ENCODE measurements at regions not wholly inside any gene's neighbourhood (a gene's known extent, or its start where the extent isn't known, plus 50 kb on each side); places are given as distances from the start of the nearest gene placed in this dataset.

DNA sequence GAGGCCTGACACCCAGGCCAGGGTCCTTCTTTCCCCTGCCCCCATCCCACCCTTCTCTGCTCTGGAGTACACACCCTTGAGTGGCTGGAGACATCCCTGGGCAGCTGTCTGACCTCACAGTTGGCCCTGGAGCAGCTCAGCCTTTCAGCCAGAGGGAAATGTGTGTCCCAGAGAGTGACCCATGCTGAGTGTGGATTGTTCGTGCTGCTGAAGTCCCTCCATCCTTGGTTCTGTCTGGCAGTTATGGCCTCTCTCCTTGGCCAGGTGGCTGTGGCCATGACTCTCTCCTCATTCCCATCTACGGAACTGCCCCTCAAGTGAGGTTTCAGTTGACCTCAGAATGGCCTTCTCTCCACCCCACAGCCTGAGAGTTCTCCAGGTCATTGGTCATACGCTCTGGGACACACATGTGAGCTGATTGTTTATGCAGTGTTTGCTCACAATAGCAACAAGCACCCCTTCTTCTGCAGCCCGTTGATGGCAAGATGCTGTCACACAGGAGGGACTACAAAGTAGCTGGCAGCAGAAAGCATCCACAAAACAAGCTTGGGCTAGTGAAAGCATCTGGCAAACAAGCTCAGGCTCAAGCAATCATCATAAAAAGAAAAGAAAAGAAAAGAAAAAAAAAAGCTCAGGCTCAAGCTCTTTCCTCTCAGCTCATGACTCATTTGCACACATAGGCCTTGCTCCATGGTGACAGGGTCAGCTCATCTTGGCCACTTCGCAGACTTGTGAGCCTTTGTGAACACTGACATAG is 55.3 kb upstream of the ITGA11 start:
- Mint-ChIP-seq H3K4me1 (peaks cover 34% of the 10 kb centered on the region), H3K27me3 (ENCODE audit: low read depth, poor library complexity) (peaks cover 23% of the 10 kb centered on the region), H3K9me3 (no peaks in the 10 kb centered on the region), H3K36me3 (ENCODE audit: low read depth) (no peaks in the 10 kb centered on the region), H3K4me3 (no peak overlapping the region), H3K27ac (peak overlapping the region; percentile 41)
- no peak for TF ChIP-seq CTCF (IDR thresholded peaks at IDR 0.05)
- no peak for DNase-seq

GRCh38 chr15:68488290-68488689 is 56.3 kb upstream of the ITGA11 start:
- no peaks in the 10 kb centered on the region for H3K36me3 Mint-ChIP-seq (ENCODE audit: low read depth)
- no peak overlapping the region for H3K4me3 Mint-ChIP-seq
- peaks cover 40% of the 10 kb centered on the region for H3K4me1 Mint-ChIP-seq
- H3K27me3 Mint-ChIP-seq (ENCODE audit: low read depth, poor library complexity), result peaks cover 29% of the 10 kb centered on the region
- H3K9me3 Mint-ChIP-seq, result no peaks in the 10 kb centered on the region
- DNase-seq, result no peak
- TF ChIP-seq CTCF (IDR thresholded peaks at IDR 0.05), result no peak
- H3K27ac Mint-ChIP-seq, result no peak overlapping the region

GRCh38 chr15:68488966-68489365 is 57.0 kb upstream of the ITGA11 start:
- Mint-ChIP-seq H3K4me1 (peaks cover 41% of the 10 kb centered on the region), H3K4me3 (no peak overlapping the region), H3K36me3 (ENCODE audit: low read depth) (no peaks in the 10 kb centered on the region), H3K27me3 (ENCODE audit: low read depth, poor library complexity) (peaks cover 35% of the 10 kb centered on the region), H3K27ac (peak overlapping the region; percentile 45), H3K9me3 (no peaks in the 10 kb centered on the region)
- no peak for TF ChIP-seq CTCF (IDR thresholded peaks at IDR 0.05)
- DNase-seq, result no peak

DNA sequence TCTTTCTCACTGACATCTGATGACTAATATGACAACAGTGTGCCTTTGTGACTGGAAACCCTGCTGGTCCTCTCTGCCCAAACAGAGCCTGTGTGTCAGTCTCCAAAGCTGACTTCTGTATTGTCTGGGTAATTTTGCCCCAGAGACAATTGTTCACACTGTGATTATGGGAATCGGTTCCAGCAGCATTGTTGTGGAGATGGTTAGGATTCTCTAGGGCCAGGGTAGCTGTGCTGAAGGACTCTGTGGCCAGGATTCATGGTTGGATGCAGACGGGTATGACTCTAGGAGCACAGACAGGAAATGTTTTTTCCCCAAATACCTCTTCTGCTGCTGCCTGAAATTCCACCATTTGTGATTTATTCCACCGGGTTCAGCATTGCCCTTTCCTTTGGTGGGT is 57.5 kb upstream of the ITGA11 start:
- Mint-ChIP-seq H3K4me1 (peaks cover 36% of the 10 kb centered on the region), H3K27me3 (ENCODE audit: low read depth, poor library complexity) (peaks cover 35% of the 10 kb centered on the region), H3K27ac (no peak overlapping the region), H3K9me3 (no peaks in the 10 kb centered on the region), H3K36me3 (ENCODE audit: low read depth) (no peaks in the 10 kb centered on the region), H3K4me3 (no peak overlapping the region)
- no peak for DNase-seq
- TF ChIP-seq CTCF (IDR thresholded peaks at IDR 0.05), result no peak

DNA sequence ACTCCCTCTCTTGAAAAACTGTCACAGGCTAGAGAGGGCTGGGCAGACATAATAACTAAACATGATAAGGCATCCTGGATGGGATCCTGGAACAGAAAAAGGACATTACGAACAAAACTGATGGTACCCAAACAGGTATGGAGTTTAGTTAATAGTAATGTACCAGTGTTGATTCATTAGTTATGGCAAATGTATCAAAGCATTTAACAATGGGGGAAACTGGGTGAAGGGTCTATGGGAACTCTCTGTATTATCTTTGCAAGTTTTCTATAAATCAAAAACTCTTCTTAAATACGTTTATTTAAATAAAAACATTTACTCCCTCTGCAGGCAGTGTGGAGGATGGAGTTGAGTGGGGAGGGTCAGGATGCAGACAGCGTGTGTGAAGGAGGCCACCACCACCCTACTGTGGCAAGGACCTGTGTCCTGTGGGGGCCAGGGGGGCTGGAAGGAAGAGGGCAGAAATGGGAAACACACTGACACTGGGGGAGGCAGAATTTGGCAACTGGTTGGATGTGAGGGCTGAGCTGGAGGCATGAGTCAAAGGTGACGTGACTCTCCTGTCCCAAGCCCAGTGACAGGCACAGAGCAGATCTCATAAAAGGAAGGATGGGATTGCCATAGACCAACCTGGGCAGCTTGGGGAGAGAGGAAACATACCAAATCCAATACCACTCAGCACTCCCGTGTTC is 59.6 kb upstream of the ITGA11 start:
- no peaks in the 10 kb centered on the region for H3K9me3 Mint-ChIP-seq
- DNase-seq, result no peak
- H3K27ac Mint-ChIP-seq, result no peak overlapping the region
- H3K36me3 Mint-ChIP-seq (ENCODE audit: low read depth), result no peaks in the 10 kb centered on the region
- no peak for TF ChIP-seq CTCF (IDR thresholded peaks at IDR 0.05)
- peaks cover 15% of the 10 kb centered on the region for H3K4me1 Mint-ChIP-seq
- no peak overlapping the region for H3K4me3 Mint-ChIP-seq
- H3K27me3 Mint-ChIP-seq (ENCODE audit: low read depth, poor library complexity), result peaks cover 32% of the 10 kb centered on the region
